Fibroblast of peridontal ligament (primary cell): ENCODE measurements at regions not wholly inside any gene's neighbourhood (a gene's known extent, or its start where the extent isn't known, plus 50 kb on each side); places are given as distances from the start of the nearest gene placed in this dataset.
"Not testable (repeated sequence)": the region's sequence is repeated elsewhere in the genome, so short reads cannot be mapped to it uniquely, and the experiment has no call there.

Experiments used
- DNase-seq: peaks from one replicate; pipeline ENCODE4 v3.0.0-alpha.2; 2010; ENCODE audit errors: extremely low read depth

GRCh38 chr5:92884469-92884868 is 696.5 kb downstream of the NR2F1-AS1 start:
- no peak for DNase-seq

GRCh38 chr5:92879806-92880543 is 701.0 kb downstream of the NR2F1-AS1 start:
- no peak for DNase-seq

- no peak for DNase-seq
Measured at GRCh38 chr5:92874790-92875189, 706.2 kb downstream of the NR2F1-AS1 start.

- DNase-seq: no peak
Measured at GRCh38 chr5:92868442-92868841, 712.6 kb downstream of the NR2F1-AS1 start.

GRCh38 chr5:92864591-92864990 is 716.4 kb downstream of the NR2F1-AS1 start:
- no peak for DNase-seq

- DNase-seq: no peak
Measured at GRCh38 chr5:92863666-92864065, 717.4 kb downstream of the NR2F1-AS1 start.

GRCh38 chr5:92861531-92862285 is 719.3 kb downstream of the NR2F1-AS1 start:
- DNase-seq: no peak

GRCh38 chr5:92860061-92860460 is 721.0 kb downstream of the NR2F1-AS1 start:
- no peak for DNase-seq

- DNase-seq: no peak
Measured at GRCh38 chr5:92852219-92852618, 728.8 kb downstream of the NR2F1-AS1 start.

- peak; percentile 15 for DNase-seq
Measured at GRCh38 chr5:92850886-92851285, 730.1 kb downstream of the NR2F1-AS1 start.

GRCh38 chr5:92849756-92850155 is 731.3 kb downstream of the NR2F1-AS1 start:
- peak; percentile 5 for DNase-seq

GRCh38 chr5:92841604-92842155 is 739.3 kb downstream of the NR2F1-AS1 start:
- no peak for DNase-seq

GRCh38 chr5:92838253-92838652 is 742.8 kb downstream of the NR2F1-AS1 start:
- no peak for DNase-seq

GRCh38 chr5:92836855-92837755 is 743.9 kb downstream of the NR2F1-AS1 start:
- DNase-seq: peak; percentile 72

- DNase-seq: peak; percentile 43
Measured at GRCh38 chr5:92835712-92836111, 745.3 kb downstream of the NR2F1-AS1 start.

GRCh38 chr5:92823551-92823950 is 757.5 kb downstream of the NR2F1-AS1 start:
- not testable (repeated sequence) for DNase-seq

GRCh38 chr5:92822183-92822582 is 758.8 kb downstream of the NR2F1-AS1 start:
- no peak for DNase-seq

GRCh38 chr5:92809855-92810465 is 771.1 kb downstream of the NR2F1-AS1 start:
- DNase-seq: no peak

GRCh38 chr5:92808474-92808873 is 772.5 kb downstream of the NR2F1-AS1 start:
- DNase-seq: no peak

GRCh38 chr5:92807085-92807484 is 773.9 kb downstream of the NR2F1-AS1 start:
- no peak for DNase-seq

GRCh38 chr5:92805446-92805845 is 775.6 kb downstream of the NR2F1-AS1 start:
- no peak for DNase-seq
